ENCODE measurements at regions not wholly inside any gene's neighbourhood (a gene's known extent, or its start where the extent isn't known, plus 50 kb on each side); places are given as distances from the start of the nearest gene placed in this dataset.
A peak's percentile ranks its signal among the peaks of the same experiment; 100 is the strongest.

- peak; percentile 84 to 87 for TF ChIP-seq RAD21 (IDR thresholded peaks at IDR 0.05)
- TF ChIP-seq, protein P1, sequence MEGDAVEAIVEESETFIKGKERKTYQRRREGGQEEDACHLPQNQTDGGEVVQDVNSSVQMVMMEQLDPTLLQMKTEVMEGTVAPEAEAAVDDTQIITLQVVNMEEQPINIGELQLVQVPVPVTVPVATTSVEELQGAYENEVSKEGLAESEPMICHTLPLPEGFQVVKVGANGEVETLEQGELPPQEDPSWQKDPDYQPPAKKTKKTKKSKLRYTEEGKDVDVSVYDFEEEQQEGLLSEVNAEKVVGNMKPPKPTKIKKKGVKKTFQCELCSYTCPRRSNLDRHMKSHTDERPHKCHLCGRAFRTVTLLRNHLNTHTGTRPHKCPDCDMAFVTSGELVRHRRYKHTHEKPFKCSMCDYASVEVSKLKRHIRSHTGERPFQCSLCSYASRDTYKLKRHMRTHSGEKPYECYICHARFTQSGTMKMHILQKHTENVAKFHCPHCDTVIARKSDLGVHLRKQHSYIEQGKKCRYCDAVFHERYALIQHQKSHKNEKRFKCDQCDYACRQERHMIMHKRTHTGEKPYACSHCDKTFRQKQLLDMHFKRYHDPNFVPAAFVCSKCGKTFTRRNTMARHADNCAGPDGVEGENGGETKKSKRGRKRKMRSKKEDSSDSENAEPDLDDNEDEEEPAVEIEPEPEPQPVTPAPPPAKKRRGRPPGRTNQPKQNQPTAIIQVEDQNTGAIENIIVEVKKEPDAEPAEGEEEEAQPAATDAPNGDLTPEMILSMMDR (IDR thresholded peaks at IDR 0.05; ENCODE audit: low read depth, low read length, missing input control): peak; percentile 77
- TF ChIP-seq, protein P2, sequence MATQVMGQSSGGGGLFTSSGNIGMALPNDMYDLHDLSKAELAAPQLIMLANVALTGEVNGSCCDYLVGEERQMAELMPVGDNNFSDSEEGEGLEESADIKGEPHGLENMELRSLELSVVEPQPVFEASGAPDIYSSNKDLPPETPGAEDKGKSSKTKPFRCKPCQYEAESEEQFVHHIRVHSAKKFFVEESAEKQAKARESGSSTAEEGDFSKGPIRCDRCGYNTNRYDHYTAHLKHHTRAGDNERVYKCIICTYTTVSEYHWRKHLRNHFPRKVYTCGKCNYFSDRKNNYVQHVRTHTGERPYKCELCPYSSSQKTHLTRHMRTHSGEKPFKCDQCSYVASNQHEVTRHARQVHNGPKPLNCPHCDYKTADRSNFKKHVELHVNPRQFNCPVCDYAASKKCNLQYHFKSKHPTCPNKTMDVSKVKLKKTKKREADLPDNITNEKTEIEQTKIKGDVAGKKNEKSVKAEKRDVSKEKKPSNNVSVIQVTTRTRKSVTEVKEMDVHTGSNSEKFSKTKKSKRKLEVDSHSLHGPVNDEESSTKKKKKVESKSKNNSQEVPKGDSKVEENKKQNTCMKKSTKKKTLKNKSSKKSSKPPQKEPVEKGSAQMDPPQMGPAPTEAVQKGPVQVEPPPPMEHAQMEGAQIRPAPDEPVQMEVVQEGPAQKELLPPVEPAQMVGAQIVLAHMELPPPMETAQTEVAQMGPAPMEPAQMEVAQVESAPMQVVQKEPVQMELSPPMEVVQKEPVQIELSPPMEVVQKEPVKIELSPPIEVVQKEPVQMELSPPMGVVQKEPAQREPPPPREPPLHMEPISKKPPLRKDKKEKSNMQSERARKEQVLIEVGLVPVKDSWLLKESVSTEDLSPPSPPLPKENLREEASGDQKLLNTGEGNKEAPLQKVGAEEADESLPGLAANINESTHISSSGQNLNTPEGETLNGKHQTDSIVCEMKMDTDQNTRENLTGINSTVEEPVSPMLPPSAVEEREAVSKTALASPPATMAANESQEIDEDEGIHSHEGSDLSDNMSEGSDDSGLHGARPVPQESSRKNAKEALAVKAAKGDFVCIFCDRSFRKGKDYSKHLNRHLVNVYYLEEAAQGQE (IDR thresholded peaks at IDR 0.05): no peak
- TF ChIP-seq JUND (IDR thresholded peaks at IDR 0.05): no peak
- TF ChIP-seq TAF1 (conservative IDR thresholded peaks at IDR 0.05): no peak
- no peak for TF ChIP-seq SP1 (IDR thresholded peaks at IDR 0.05)
- no peak for TF ChIP-seq YY1 (IDR thresholded peaks at IDR 0.05)
- no peak for TF ChIP-seq ZBTB33 (IDR thresholded peaks at IDR 0.05)
- TF ChIP-seq, protein P3, sequence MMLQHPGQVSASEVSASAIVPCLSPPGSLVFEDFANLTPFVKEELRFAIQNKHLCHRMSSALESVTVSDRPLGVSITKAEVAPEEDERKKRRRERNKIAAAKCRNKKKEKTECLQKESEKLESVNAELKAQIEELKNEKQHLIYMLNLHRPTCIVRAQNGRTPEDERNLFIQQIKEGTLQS (IDR thresholded peaks at IDR 0.05): no peak
Observed at GRCh38 chr4:86496094-86497080, 97.7 kb upstream of the PTPN13 start.
